H1 (cell line): ENCODE measurements at regions not wholly inside any gene's neighbourhood (a gene's known extent, or its start where the extent isn't known, plus 50 kb on each side); places are given as distances from the start of the nearest gene placed in this dataset.

ENCODE experiments used
- CTCF ChIA-PET: fragments of 300-600 bp; sonication (Branson Sonifier 250); formaldehyde crosslinking; loops from one replicate; lab custom pipeline; 2021; ENCODE audit not compliant: partially characterized antibody; lab: Charles Lee
- POLR2A ChIA-PET: fragments of 300-600 bp; sonication (Branson Sonifier 250); formaldehyde crosslinking; loops from one replicate; lab custom pipeline; 2021; ENCODE audit warnings: inconsistent platforms; ENCODE audit not compliant: partially characterized antibody; lab: Charles Lee
- DNase-seq, 2 experiments: peaks; one replicate each; pipeline versions ENCODE4 v3.0.0 to v3.0.0-alpha.2; 2010 to 2022; ENCODE audit warnings: low spot score in 2 of 2, low read depth in 1 of 2, mixed read lengths in 1 of 2
- FAIRE-seq: peaks from 2 replicates; lab custom pipeline; 2011; peaks lifted over from hg19 to GRCh38; lab: Jason Lieb, UNC
- H2AFZ ChIP-seq: 2 replicates; pipeline ENCODE4 v1.8.1; 2012; ENCODE audit warnings: low read length, inconsistent platforms
- H2AK5ac ChIP-seq: 2 replicates; pipeline ENCODE4 v1.6.1; 2013; ENCODE audit warnings: low read depth, low read length
- H2BK120ac ChIP-seq: replicated peaks from 2 replicates; pipeline ENCODE3; 2013; ENCODE audit warnings: low read depth, low read length, inconsistent platforms
- H2BK12ac ChIP-seq: 2 replicates; pipeline ENCODE4 v1.6.1; 2013; ENCODE audit warnings: low read depth, low read length
- H2BK15ac ChIP-seq: 2 replicates; pipeline ENCODE4 v1.6.1; 2013; ENCODE audit warnings: low read length
- H2BK20ac ChIP-seq: 2 replicates; pipeline ENCODE4 v1.6.1; 2013; ENCODE audit warnings: low read length
- H2BK5ac ChIP-seq: 2 replicates; pipeline ENCODE4 v1.6.1; 2013; ENCODE audit warnings: low read depth, low read length
- H3K14ac ChIP-seq: 2 replicates; pipeline ENCODE4 v1.6.1; 2013; ENCODE audit warnings: inconsistent platforms; ENCODE audit not compliant: insufficient read length
- H3K18ac ChIP-seq: 2 replicates; pipeline ENCODE4 v1.6.1; 2013; ENCODE audit warnings: low read length; ENCODE audit errors: extremely low read depth
- H3K23ac ChIP-seq: 2 replicates; pipeline ENCODE4 v1.6.1; 2013; ENCODE audit warnings: inconsistent platforms; ENCODE audit not compliant: insufficient read length
- H3K23me2 ChIP-seq: 2 replicates; pipeline ENCODE4 v1.6.1; 2013; ENCODE audit warnings: low read depth, low read length
- H3K27ac ChIP-seq: 2 replicates; pipeline ENCODE4 v1.6.1; 2011; ENCODE audit warnings: low read depth, low read length, inconsistent platforms
- H3K27me3 ChIP-seq, 4 experiments: replicated peaks in 1 of 4; 1 replicate in 1 of 4; 2 replicates in 3 of 4; pipeline versions ENCODE4 v1.6.1 to v1.8.1; 2011 to 2013; ENCODE audit warnings: low read length in 3 of 4, mild to moderate bottlenecking in 3 of 4, inconsistent platforms in 2 of 4, mixed read lengths in 2 of 4, moderate library complexity in 1 of 4; ENCODE audit not compliant: control insufficient read depth in 3 of 4, insufficient read depth in 3 of 4; ENCODE audit errors: extremely low read depth in 1 of 4
- H3K36me3 ChIP-seq, 4 experiments: 2 replicates each; pipeline versions ENCODE4 v1.6.1 to v1.8.1; 2011 to 2013; ENCODE audit warnings: mild to moderate bottlenecking in 4 of 4, low read length in 3 of 4, moderate library complexity in 2 of 4, control low read depth in 1 of 4, inconsistent platforms in 1 of 4; ENCODE audit not compliant: insufficient read depth in 4 of 4, control insufficient read depth in 2 of 4
- H3K4ac ChIP-seq: replicated peaks from 2 replicates; pipeline ENCODE3; 2013; ENCODE audit warnings: low read length, low read depth, mixed read lengths, inconsistent platforms; ENCODE audit not compliant: insufficient read length
- H3K4me1 ChIP-seq, 4 experiments: replicated peaks in 1 of 4; 1 replicate in 1 of 4; 2 replicates in 3 of 4; pipeline versions ENCODE4 v1.6.1 to v1.8.1; 2011 to 2013; ENCODE audit warnings: low read length in 3 of 4, inconsistent platforms in 2 of 4, mixed read lengths in 1 of 4; ENCODE audit not compliant: insufficient read depth in 4 of 4, control insufficient read depth in 3 of 4
- H3K4me2 ChIP-seq, 2 experiments: 2 replicates each; pipeline versions ENCODE4 v1.6.1 to v1.8.1; 2011 to 2013; ENCODE audit warnings: low read depth in 2 of 2, low read length in 2 of 2, control low read depth in 1 of 2, inconsistent platforms in 1 of 2, mild to moderate bottlenecking in 1 of 2; ENCODE audit not compliant: insufficient read depth in 1 of 2
- H3K4me3 ChIP-seq, 4 experiments: fragments of 200-600, 300-600 bp in 1 of 4; sonication (generic), shearing (Covaris generic), sonication (Bioruptor Twin) in 1 of 4; 2 replicates each; pipeline versions ENCODE4 v1.5.1 to v1.8.1; 2011 to 2016; ENCODE audit warnings: low read length in 4 of 4, low read depth in 3 of 4, control low read depth in 2 of 4, inconsistent platforms in 2 of 4, mild to moderate bottlenecking in 2 of 4, mixed read lengths in 1 of 4, moderate library complexity in 1 of 4; ENCODE audit not compliant: insufficient read depth in 2 of 4; ENCODE audit errors: extremely low read depth in 1 of 4
- H3K56ac ChIP-seq: replicated peaks from 2 replicates; pipeline ENCODE3; 2013; ENCODE audit warnings: low read depth, mild to moderate bottlenecking, mixed read lengths, low read length, inconsistent platforms; ENCODE audit not compliant: insufficient read length
- H3K79me1 ChIP-seq: 2 replicates; pipeline ENCODE4 v1.6.1; 2013; ENCODE audit warnings: low read depth, low read length, control low read depth
- H3K79me2 ChIP-seq, 2 experiments: 2 replicates each; pipeline versions ENCODE4 v1.6.1 to v1.8.1; 2012 to 2013; ENCODE audit warnings: low read length in 2 of 2, mild to moderate bottlenecking in 2 of 2, inconsistent platforms in 1 of 2; ENCODE audit not compliant: insufficient read depth in 2 of 2, control insufficient read depth in 1 of 2
- H3K9ac ChIP-seq, 4 experiments: replicated peaks in 1 of 4; 1 replicate in 1 of 4; 2 replicates in 3 of 4; pipeline versions ENCODE4 v1.6.1 to v1.8.1; 2011 to 2013; ENCODE audit warnings: low read depth in 3 of 4, low read length in 3 of 4, control low read depth in 2 of 4, mild to moderate bottlenecking in 2 of 4, moderate library complexity in 2 of 4, inconsistent platforms in 1 of 4; ENCODE audit errors: extremely low read depth in 1 of 4
- H3K9me3 ChIP-seq, 2 experiments: 2 replicates each; pipeline versions ENCODE4 v1.6.1 to v1.8.1; 2012 to 2013; ENCODE audit warnings: mild to moderate bottlenecking in 2 of 2, moderate library complexity in 2 of 2, control low read depth in 1 of 2, inconsistent platforms in 1 of 2, low read depth in 1 of 2, low read length in 1 of 2, mixed read lengths in 1 of 2; ENCODE audit not compliant: insufficient read depth in 2 of 2
- H4K20me1 ChIP-seq, 2 experiments: replicated peaks in 1 of 2; 2 replicates each; pipeline versions ENCODE3 to v1.8.1; 2011 to 2013; ENCODE audit warnings: inconsistent platforms in 2 of 2, low read length in 2 of 2, mild to moderate bottlenecking in 1 of 2; ENCODE audit not compliant: insufficient read depth in 2 of 2, control insufficient read depth in 1 of 2
- H4K5ac ChIP-seq: 2 replicates; pipeline ENCODE4 v1.6.1; 2013; ENCODE audit warnings: low read length, low read depth, mixed read lengths, inconsistent platforms; ENCODE audit not compliant: insufficient read length
- H4K8ac ChIP-seq: 2 replicates; pipeline ENCODE4 v1.8.0; 2013; ENCODE audit warnings: mild to moderate bottlenecking, moderate library complexity, low read length, inconsistent platforms; ENCODE audit not compliant: insufficient read depth; ENCODE audit errors: extremely low read depth
- H4K91ac ChIP-seq: replicated peaks from 2 replicates; pipeline ENCODE3; 2013; ENCODE audit warnings: low read length, mixed read lengths, inconsistent platforms; ENCODE audit not compliant: insufficient read length
- ASH2L ChIP-seq: fragments of 200-600, 300-600 bp; sonication (generic); IDR thresholded peaks from one replicate; pipeline ENCODE4 v1.7.1; 2017; ENCODE audit warnings: low read length
- BACH1 ChIP-seq: IDR thresholded peaks from 2 replicates; pipeline ENCODE4 v1.6.1; 2012; ENCODE audit warnings: low read length, improper control_type of control experiment
- GTF2F1 ChIP-seq: IDR thresholded peaks from 2 replicates; pipeline ENCODE4 v1.6.1; 2012; ENCODE audit warnings: low read depth, low read length, improper control_type of control experiment, borderline replicate concordance
- SIN3A ChIP-seq, 2 experiments: IDR thresholded peaks in 1 of 2; conservative IDR thresholded peaks in 1 of 2; 2 replicates each; pipeline ENCODE4 v1.6.1; 2011 to 2012; ENCODE audit warnings: low read length in 2 of 2, improper control_type of control experiment in 1 of 2, low read depth in 1 of 2, mild to moderate bottlenecking in 1 of 2
- SP2 ChIP-seq: IDR thresholded peaks from 2 replicates; pipeline ENCODE4 v1.6.1; 2012; ENCODE audit warnings: mild to moderate bottlenecking, low read length, inconsistent platforms
- TCF12 ChIP-seq: IDR thresholded peaks from 2 replicates; pipeline ENCODE4 v1.6.1; 2011; ENCODE audit warnings: low read depth, mild to moderate bottlenecking, low read length
- WGBS, 2 experiments: shearing (Covaris generic) in 1 of 2; methylation state at CpG; one replicate each; pipeline versions ENCODE4 v1.1.6 to v1.1.7; 2013 to 2015; ENCODE audit warnings: low lambda C conversion rate in 2 of 2, mixed read lengths in 2 of 2, inconsistent platforms in 1 of 2, low coverage in 1 of 2, missing lambda C conversion rate in 1 of 2; ENCODE audit not compliant: insufficient replicate concordance in 2 of 2, insufficient coverage in 1 of 2, insufficient read length in 1 of 2; ENCODE audit errors: extremely low coverage in 1 of 2, missing lambda C conversion rate in 1 of 2; 5-methylcytosine and 5-hydroxymethylcytosine counted together

DNA sequence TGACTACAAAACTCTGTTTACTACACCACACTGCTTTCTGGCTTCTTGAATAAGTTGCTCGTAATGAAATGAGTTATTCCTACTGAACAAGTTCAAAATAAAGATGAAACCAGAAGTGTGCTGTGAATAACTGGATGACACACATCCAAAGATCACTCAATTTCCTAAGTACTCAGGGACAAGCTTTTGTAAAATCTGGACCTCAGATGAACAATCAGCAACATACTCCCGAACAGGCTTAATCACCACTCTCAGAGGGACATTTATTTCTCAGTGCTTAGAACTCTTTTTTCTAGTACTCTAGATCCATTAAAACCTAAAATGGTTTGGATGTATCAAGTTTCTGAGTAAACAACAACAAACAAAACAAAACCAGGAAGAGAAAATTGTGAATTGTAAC, 61.5 kb upstream of the EXOC1L start:
- Histone ChIP-seq H3K18ac (no peak overlapping the region), H2AK5ac (no peak overlapping the region), H2BK15ac (no peak overlapping the region), H2BK5ac (no peak overlapping the region), H3K36me3 (no peaks in the 10 kb centered on the region), H2AFZ (peak overlapping the region; percentile 76), H3K4me2 (no peak overlapping the region), H3K4ac (no peak overlapping the region), H3K9ac (no peak overlapping the region), H3K79me1 (no peaks in the 10 kb centered on the region), H3K27ac (no peak overlapping the region), H3K79me2 (no peaks in the 10 kb centered on the region), H3K4me3 (no peak overlapping the region), H3K9me3 (no peaks in the 10 kb centered on the region), H3K56ac (no peak overlapping the region), H4K20me1 (no peaks in the 10 kb centered on the region), H4K8ac (no peak overlapping the region), H2BK120ac (no peak overlapping the region), H3K4me1 (no peaks in the 10 kb centered on the region), H3K23me2 (no peaks in the 10 kb centered on the region), H3K23ac (no peak overlapping the region), H2BK12ac (no peak overlapping the region), H3K27me3 (no peaks in the 10 kb centered on the region), H4K91ac (no peak overlapping the region), H4K5ac (no peak overlapping the region), H3K14ac (no peak overlapping the region), H2BK20ac (no peak overlapping the region)
- ChIA-PET CTCF (interaction anchor here (0.7 kb wide), 1 partner anchor 12 kb away, joined by 3 read pairs; no protein-coding TSS in a partner anchor), POLR2A (interaction anchor here (1.9 kb wide), 1 partner anchor 10 kb away, joined by 4 read pairs; no protein-coding TSS in a partner anchor)
- whole genome bisulfite sequencing, 2 experiments, result 87% methylated on average over 2 of the region's 2 CpGs; no CpG with 5 or more reads in 1 of the 2 experiments
- DNase-seq, result no peak
- no peak for FAIRE-seq
- TF ChIP-seq GTF2F1 (no peak), BACH1 (no peak), SIN3A (conservative IDR thresholded peaks at IDR 0.05 in 1 of 2, IDR thresholded peaks at IDR 0.05 in 1 of 2; ENCODE audit: low read depth in 1 of 2, low read length in 2 of 2) (no peak), TCF12 (no peak), SP2 (no peak), ASH2L (no peak)
